ENCODE measurements at regions not wholly inside any gene's neighbourhood (a gene's known extent, or its start where the extent isn't known, plus 50 kb on each side); places are given as distances from the start of the nearest gene placed in this dataset.

- DNase-seq: no peak
Observed at GRCh38 chr20:22744341-22745193, 160.2 kb upstream of the FOXA2 start.

- no peak for DNase-seq
Observed at GRCh38 chr20:22745194-22745500, 160.8 kb upstream of the FOXA2 start.

- DNase-seq: no peak
Observed at GRCh38 chr20:22746957-22747356, 162.6 kb upstream of the FOXA2 start.

- DNase-seq: no peak
Observed at GRCh38 chr20:22752324-22752723, 168.0 kb upstream of the FOXA2 start.

GRCh38 chr20:22757424-22758183 is 173.2 kb upstream of the FOXA2 start:
- DNase-seq: no peak

- DNase-seq: no peak
Observed at GRCh38 chr20:22758815-22759214, 174.4 kb upstream of the FOXA2 start.

GRCh38 chr20:22762576-22763256 is 178.3 kb upstream of the FOXA2 start:
- no peak for DNase-seq

- DNase-seq: no peak
Observed at GRCh38 chr20:22763257-22763906, 179.0 kb upstream of the FOXA2 start.

GRCh38 chr20:22768266-22769178 is 184.2 kb upstream of the FOXA2 start:
- DNase-seq: no peak

GRCh38 chr20:22770241-22770800 is 185.9 kb upstream of the FOXA2 start:
- no peak for DNase-seq

GRCh38 chr20:22771706-22772105 is 187.3 kb upstream of the FOXA2 start:
- no peak for DNase-seq

- DNase-seq: no peak
Observed at GRCh38 chr20:22773344-22773743, 189.0 kb upstream of the FOXA2 start.

GRCh38 chr20:22775256-22775655 is 190.9 kb upstream of the FOXA2 start:
- no peak for DNase-seq

- DNase-seq: no peak
Observed at GRCh38 chr20:22775671-22776139, 191.3 kb upstream of the FOXA2 start.

GRCh38 chr20:22776369-22776768 is 192.0 kb upstream of the FOXA2 start:
- no peak for DNase-seq

- DNase-seq: no peak
Observed at GRCh38 chr20:22779878-22780277, 195.5 kb upstream of the FOXA2 start.

- no peak for DNase-seq
Observed at GRCh38 chr20:22781869-22782268, 197.5 kb upstream of the FOXA2 start.

GRCh38 chr20:22789676-22790075 is 205.3 kb upstream of the FOXA2 start:
- no peak for DNase-seq

GRCh38 chr20:22791396-22791795 is 207.0 kb upstream of the FOXA2 start:
- no peak for DNase-seq

GRCh38 chr20:22791877-22792525 is 207.6 kb upstream of the FOXA2 start:
- no peak for DNase-seq

GRCh38 chr20:22794200-22794599 is 209.8 kb upstream of the FOXA2 start:
- DNase-seq: no peak
